ENCODE measurements at regions not wholly inside any gene's neighbourhood (a gene's known extent, or its start where the extent isn't known, plus 50 kb on each side); places are given as distances from the start of the nearest gene placed in this dataset.

DNA sequence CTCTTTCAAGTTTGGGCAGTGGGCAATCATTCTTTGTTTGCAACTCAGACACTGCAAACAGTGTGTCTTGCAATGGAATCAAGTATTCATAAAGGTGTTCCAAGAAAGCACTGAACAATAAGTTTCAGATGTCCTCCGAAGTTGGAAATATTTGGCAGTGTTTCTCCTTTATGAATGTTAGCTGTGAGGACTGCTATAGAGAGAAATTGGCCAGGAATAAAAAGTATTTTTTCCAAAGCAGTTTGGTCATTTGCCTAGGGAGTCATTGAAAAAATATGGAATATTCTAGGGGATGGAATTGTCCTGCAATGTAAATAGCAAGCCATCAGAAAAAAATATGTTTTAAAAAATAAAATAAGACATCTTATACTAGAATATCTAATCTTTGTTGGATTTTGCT lies 688.6 kb upstream of the SEMA6A start:
- TF ChIP-seq, protein P1, sequence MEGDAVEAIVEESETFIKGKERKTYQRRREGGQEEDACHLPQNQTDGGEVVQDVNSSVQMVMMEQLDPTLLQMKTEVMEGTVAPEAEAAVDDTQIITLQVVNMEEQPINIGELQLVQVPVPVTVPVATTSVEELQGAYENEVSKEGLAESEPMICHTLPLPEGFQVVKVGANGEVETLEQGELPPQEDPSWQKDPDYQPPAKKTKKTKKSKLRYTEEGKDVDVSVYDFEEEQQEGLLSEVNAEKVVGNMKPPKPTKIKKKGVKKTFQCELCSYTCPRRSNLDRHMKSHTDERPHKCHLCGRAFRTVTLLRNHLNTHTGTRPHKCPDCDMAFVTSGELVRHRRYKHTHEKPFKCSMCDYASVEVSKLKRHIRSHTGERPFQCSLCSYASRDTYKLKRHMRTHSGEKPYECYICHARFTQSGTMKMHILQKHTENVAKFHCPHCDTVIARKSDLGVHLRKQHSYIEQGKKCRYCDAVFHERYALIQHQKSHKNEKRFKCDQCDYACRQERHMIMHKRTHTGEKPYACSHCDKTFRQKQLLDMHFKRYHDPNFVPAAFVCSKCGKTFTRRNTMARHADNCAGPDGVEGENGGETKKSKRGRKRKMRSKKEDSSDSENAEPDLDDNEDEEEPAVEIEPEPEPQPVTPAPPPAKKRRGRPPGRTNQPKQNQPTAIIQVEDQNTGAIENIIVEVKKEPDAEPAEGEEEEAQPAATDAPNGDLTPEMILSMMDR (IDR thresholded peaks at IDR 0.05) = no peak
- no peak for TF ChIP-seq POLR2A (IDR thresholded peaks at IDR 0.05)
